ENCODE measurements at regions not wholly inside any gene's neighbourhood (a gene's known extent, or its start where the extent isn't known, plus 50 kb on each side); places are given as distances from the start of the nearest gene placed in this dataset.

- no peaks in the 10 kb centered on the region for H3K9me3 ChIP-seq (ENCODE audit: insufficient read depth, low read depth, low read length)
- H3K4me1 ChIP-seq (ENCODE audit: insufficient read depth, low read length), result no peaks in the 10 kb centered on the region
- H3K4me3 ChIP-seq (ENCODE audit: low read length), result no peak overlapping the region
- H3K27me3 ChIP-seq (ENCODE audit: insufficient read depth, low read length), result no peaks in the 10 kb centered on the region
- no peaks in the 10 kb centered on the region for H3K36me3 ChIP-seq (ENCODE audit: insufficient read depth, low read depth, low read length)
- no peak overlapping the region for H3K9ac ChIP-seq (ENCODE audit: low read depth, low read length)
- no peak overlapping the region for H3K27ac ChIP-seq (ENCODE audit: low read length)
Observed at GRCh38 chr11:91979775-91980174, 244.8 kb upstream of the FAT3 start.

- H3K27me3 ChIP-seq (ENCODE audit: insufficient read depth, low read length), result no peaks in the 10 kb centered on the region
- H3K36me3 ChIP-seq (ENCODE audit: insufficient read depth, low read depth, low read length), result no peaks in the 10 kb centered on the region
- H3K4me3 ChIP-seq (ENCODE audit: low read length), result no peak overlapping the region
- H3K9me3 ChIP-seq (ENCODE audit: insufficient read depth, low read depth, low read length), result no peaks in the 10 kb centered on the region
- no peak overlapping the region for H3K27ac ChIP-seq (ENCODE audit: low read length)
- H3K4me1 ChIP-seq (ENCODE audit: insufficient read depth, low read length), result no peaks in the 10 kb centered on the region
- H3K9ac ChIP-seq (ENCODE audit: low read depth, low read length), result no peak overlapping the region
Observed at GRCh38 chr11:91978747-91979146, 245.9 kb upstream of the FAT3 start.

GRCh38 chr11:91972665-91973266 lies 251.9 kb upstream of the FAT3 start:
- Histone ChIP-seq H3K4me3 (ENCODE audit: low read length) (no peak overlapping the region), H3K9me3 (ENCODE audit: insufficient read depth, low read depth, low read length) (no peaks in the 10 kb centered on the region), H3K27ac (ENCODE audit: low read length) (no peak overlapping the region), H3K9ac (ENCODE audit: low read depth, low read length) (no peak overlapping the region), H3K27me3 (ENCODE audit: insufficient read depth, low read length) (no peaks in the 10 kb centered on the region), H3K36me3 (ENCODE audit: insufficient read depth, low read depth, low read length) (no peaks in the 10 kb centered on the region), H3K4me1 (ENCODE audit: insufficient read depth, low read length) (no peaks in the 10 kb centered on the region)

- H3K27ac ChIP-seq (ENCODE audit: low read length), result no peak overlapping the region
- no peaks in the 10 kb centered on the region for H3K4me1 ChIP-seq (ENCODE audit: insufficient read depth, low read length)
- H3K9ac ChIP-seq (ENCODE audit: low read depth, low read length), result no peak overlapping the region
- H3K36me3 ChIP-seq (ENCODE audit: insufficient read depth, low read depth, low read length), result no peaks in the 10 kb centered on the region
- H3K9me3 ChIP-seq (ENCODE audit: insufficient read depth, low read depth, low read length), result no peaks in the 10 kb centered on the region
- H3K27me3 ChIP-seq (ENCODE audit: insufficient read depth, low read length), result no peaks in the 10 kb centered on the region
- H3K4me3 ChIP-seq (ENCODE audit: low read length), result no peak overlapping the region
Observed at GRCh38 chr11:91970624-91971023, 254.0 kb upstream of the FAT3 start.

GRCh38 chr11:91969486-91969885 lies 255.1 kb upstream of the FAT3 start:
- H3K27me3 ChIP-seq (ENCODE audit: insufficient read depth, low read length), result no peaks in the 10 kb centered on the region
- no peaks in the 10 kb centered on the region for H3K4me1 ChIP-seq (ENCODE audit: insufficient read depth, low read length)
- H3K4me3 ChIP-seq (ENCODE audit: low read length), result no peak overlapping the region
- no peaks in the 10 kb centered on the region for H3K36me3 ChIP-seq (ENCODE audit: insufficient read depth, low read depth, low read length)
- no peak overlapping the region for H3K9ac ChIP-seq (ENCODE audit: low read depth, low read length)
- no peak overlapping the region for H3K27ac ChIP-seq (ENCODE audit: low read length)
- no peaks in the 10 kb centered on the region for H3K9me3 ChIP-seq (ENCODE audit: insufficient read depth, low read depth, low read length)

- no peak overlapping the region for H3K4me3 ChIP-seq (ENCODE audit: low read length)
- no peak overlapping the region for H3K9ac ChIP-seq (ENCODE audit: low read depth, low read length)
- no peaks in the 10 kb centered on the region for H3K4me1 ChIP-seq (ENCODE audit: insufficient read depth, low read length)
- no peaks in the 10 kb centered on the region for H3K36me3 ChIP-seq (ENCODE audit: insufficient read depth, low read depth, low read length)
- no peaks in the 10 kb centered on the region for H3K27me3 ChIP-seq (ENCODE audit: insufficient read depth, low read length)
- no peaks in the 10 kb centered on the region for H3K9me3 ChIP-seq (ENCODE audit: insufficient read depth, low read depth, low read length)
- H3K27ac ChIP-seq (ENCODE audit: low read length), result no peak overlapping the region
Observed at GRCh38 chr11:91967691-91968045, 256.9 kb upstream of the FAT3 start.

GRCh38 chr11:91967026-91967690 lies 257.5 kb upstream of the FAT3 start:
- H3K9me3 ChIP-seq (ENCODE audit: insufficient read depth, low read depth, low read length), result no peaks in the 10 kb centered on the region
- no peaks in the 10 kb centered on the region for H3K36me3 ChIP-seq (ENCODE audit: insufficient read depth, low read depth, low read length)
- H3K9ac ChIP-seq (ENCODE audit: low read depth, low read length), result no peak overlapping the region
- no peaks in the 10 kb centered on the region for H3K4me1 ChIP-seq (ENCODE audit: insufficient read depth, low read length)
- H3K4me3 ChIP-seq (ENCODE audit: low read length), result no peak overlapping the region
- H3K27ac ChIP-seq (ENCODE audit: low read length), result no peak overlapping the region
- no peaks in the 10 kb centered on the region for H3K27me3 ChIP-seq (ENCODE audit: insufficient read depth, low read length)

- no peaks in the 10 kb centered on the region for H3K27me3 ChIP-seq (ENCODE audit: insufficient read depth, low read length)
- no peak overlapping the region for H3K27ac ChIP-seq (ENCODE audit: low read length)
- H3K9ac ChIP-seq (ENCODE audit: low read depth, low read length), result no peak overlapping the region
- no peak overlapping the region for H3K4me3 ChIP-seq (ENCODE audit: low read length)
- H3K4me1 ChIP-seq (ENCODE audit: insufficient read depth, low read length), result no peaks in the 10 kb centered on the region
- H3K36me3 ChIP-seq (ENCODE audit: insufficient read depth, low read depth, low read length), result no peaks in the 10 kb centered on the region
- no peaks in the 10 kb centered on the region for H3K9me3 ChIP-seq (ENCODE audit: insufficient read depth, low read depth, low read length)
Observed at GRCh38 chr11:91966368-91966767, 258.2 kb upstream of the FAT3 start.

- Histone ChIP-seq H3K4me3 (ENCODE audit: low read length) (no peak overlapping the region), H3K9ac (ENCODE audit: low read depth, low read length) (no peak overlapping the region), H3K9me3 (ENCODE audit: insufficient read depth, low read depth, low read length) (no peaks in the 10 kb centered on the region; the same call in 1 of the 2 replicates), H3K27me3 (ENCODE audit: insufficient read depth, low read length) (no peaks in the 10 kb centered on the region), H3K4me1 (ENCODE audit: insufficient read depth, low read length) (no peaks in the 10 kb centered on the region), H3K27ac (ENCODE audit: low read length) (no peak overlapping the region), H3K36me3 (ENCODE audit: insufficient read depth, low read depth, low read length) (no peaks in the 10 kb centered on the region)
Observed at GRCh38 chr11:91960770-91961169, 263.8 kb upstream of the FAT3 start.

GRCh38 chr11:91959411-91959810 lies 265.2 kb upstream of the FAT3 start:
- Histone ChIP-seq H3K36me3 (ENCODE audit: insufficient read depth, low read depth, low read length) (no peaks in the 10 kb centered on the region), H3K27ac (ENCODE audit: low read length) (no peak overlapping the region), H3K9ac (ENCODE audit: low read depth, low read length) (no peak overlapping the region), H3K4me1 (ENCODE audit: insufficient read depth, low read length) (no peaks in the 10 kb centered on the region), H3K9me3 (ENCODE audit: insufficient read depth, low read depth, low read length) (no peaks in the 10 kb centered on the region; the same call in 1 of the 2 replicates), H3K4me3 (ENCODE audit: low read length) (no peak overlapping the region), H3K27me3 (ENCODE audit: insufficient read depth, low read length) (no peaks in the 10 kb centered on the region)

- H3K9me3 ChIP-seq (ENCODE audit: insufficient read depth, low read depth, low read length), result no peaks in the 10 kb centered on the region; the same call in 1 of the 2 replicates
- no peaks in the 10 kb centered on the region for H3K36me3 ChIP-seq (ENCODE audit: insufficient read depth, low read depth, low read length)
- H3K9ac ChIP-seq (ENCODE audit: low read depth, low read length), result no peak overlapping the region
- H3K27ac ChIP-seq (ENCODE audit: low read length), result no peak overlapping the region
- no peak overlapping the region for H3K4me3 ChIP-seq (ENCODE audit: low read length)
- H3K4me1 ChIP-seq (ENCODE audit: insufficient read depth, low read length), result no peaks in the 10 kb centered on the region
- H3K27me3 ChIP-seq (ENCODE audit: insufficient read depth, low read length), result no peaks in the 10 kb centered on the region
Observed at GRCh38 chr11:91956711-91957110, 267.9 kb upstream of the FAT3 start.

- H3K27me3 ChIP-seq (ENCODE audit: insufficient read depth, low read length), result no peaks in the 10 kb centered on the region
- H3K9me3 ChIP-seq (ENCODE audit: insufficient read depth, low read depth, low read length), result no peaks in the 10 kb centered on the region
- no peak overlapping the region for H3K4me3 ChIP-seq (ENCODE audit: low read length)
- H3K36me3 ChIP-seq (ENCODE audit: insufficient read depth, low read depth, low read length), result no peaks in the 10 kb centered on the region
- no peaks in the 10 kb centered on the region for H3K4me1 ChIP-seq (ENCODE audit: insufficient read depth, low read length)
- no peak overlapping the region for H3K27ac ChIP-seq (ENCODE audit: low read length)
- no peak overlapping the region for H3K9ac ChIP-seq (ENCODE audit: low read depth, low read length)
Observed at GRCh38 chr11:91955206-91955605, 269.4 kb upstream of the FAT3 start.

Data from iPS-20b (cell line).